ENCODE measurements at regions not wholly inside any gene's neighbourhood (a gene's known extent, or its start where the extent isn't known, plus 50 kb on each side); places are given as distances from the start of the nearest gene placed in this dataset.

DNA sequence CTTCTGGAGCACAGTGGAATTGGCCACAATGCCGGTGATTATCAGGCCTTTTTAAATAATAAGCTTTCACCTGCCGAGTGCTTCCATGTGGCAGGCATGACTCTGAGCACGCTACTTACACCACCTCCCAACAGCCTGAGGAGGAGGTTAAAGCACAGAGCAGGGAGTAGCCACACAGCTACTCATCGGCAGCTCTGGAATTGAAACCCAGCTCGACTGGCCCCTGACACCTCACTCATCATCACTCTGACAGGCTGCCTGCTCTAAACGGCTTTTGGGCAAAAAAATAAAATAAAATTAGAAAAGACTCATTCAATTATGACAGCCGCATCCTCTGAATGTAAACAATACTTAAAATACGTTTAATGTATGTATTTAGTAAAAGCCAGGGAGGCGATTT is 326.4 kb upstream of the NOCT start:
- no peaks in the 10 kb centered on the region for H3K9me3 ChIP-seq (ENCODE audit: control insufficient read depth, low read length)
- no peaks in the 10 kb centered on the region for H3K4me1 ChIP-seq (ENCODE audit: control insufficient read depth, insufficient read depth, low read length)
- intact Hi-C loops (cut with DNase I), result loop anchor here in 3 of 4 donors (5.0 to 10.0 kb wide), 4 partner anchors 176 to 654 kb away; no protein-coding TSS in a partner anchor
- no peak for DNase-seq
- 70% methylated on average over 9 of the region's 9 CpGs for WGBS
- no peak overlapping the region for H3K4me3 ChIP-seq (ENCODE audit: low read length)
- H3K27ac ChIP-seq (ENCODE audit: low read length), result no peak overlapping the region
- H3K27me3 ChIP-seq (ENCODE audit: control insufficient read depth, insufficient read depth), result no peaks in the 10 kb centered on the region
- no peak for ATAC-seq

- no peak overlapping the region for H3K27ac ChIP-seq (ENCODE audit: low read length)
- no peak for DNase-seq
- H3K9me3 ChIP-seq (ENCODE audit: control insufficient read depth, low read length), result no peaks in the 10 kb centered on the region
- no peak overlapping the region for H3K4me3 ChIP-seq (ENCODE audit: low read length)
- WGBS, result 66% methylated on average over 12 of the region's 12 CpGs
- ATAC-seq, result no peak
- no peaks in the 10 kb centered on the region for H3K4me1 ChIP-seq (ENCODE audit: control insufficient read depth, insufficient read depth, low read length)
- intact Hi-C loops (cut with DNase I), result loop anchor here in 3 of 4 donors (5.0 to 10.0 kb wide), 4 partner anchors 176 to 654 kb away; no protein-coding TSS in a partner anchor
- H3K27me3 ChIP-seq (ENCODE audit: control insufficient read depth, insufficient read depth), result no peaks in the 10 kb centered on the region
Observed at GRCh38 chr4:138688408-138689085, 327.0 kb upstream of the NOCT start.

DNA sequence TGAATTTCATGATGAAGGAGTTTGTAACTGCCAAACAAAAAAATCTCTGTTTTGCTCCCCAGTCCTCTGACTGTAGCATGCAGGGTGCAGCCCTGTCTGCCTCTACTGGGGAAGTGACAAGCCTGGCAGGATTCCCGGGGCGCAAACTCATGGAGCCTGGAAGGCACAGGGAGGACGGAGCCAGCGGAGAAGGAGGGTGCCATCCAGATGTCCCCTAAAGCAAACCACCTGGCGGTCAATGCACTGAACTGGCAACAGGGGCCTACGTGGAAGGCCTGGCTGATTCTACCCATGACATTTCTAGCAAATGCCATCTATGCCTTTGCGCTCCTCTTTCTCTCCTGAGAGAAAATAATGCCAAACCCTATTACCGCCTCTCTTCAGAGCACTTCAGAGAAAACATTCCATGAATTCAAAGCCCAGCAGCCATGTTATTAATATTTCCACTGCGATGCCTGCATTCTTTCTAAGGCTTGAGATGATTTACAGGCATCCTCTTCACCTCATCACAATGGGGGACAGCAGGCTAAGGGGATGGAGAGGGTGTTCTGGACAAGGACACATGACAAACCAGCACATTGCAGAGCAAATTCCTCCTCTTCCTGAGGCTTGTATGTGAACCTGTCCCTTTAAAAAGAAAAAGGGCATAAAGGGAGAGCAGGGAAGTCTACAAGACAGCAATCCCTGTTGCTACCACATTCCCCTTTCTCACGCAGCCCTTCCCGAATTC is 329.3 kb upstream of the NOCT start:
- intact Hi-C loops (cut with DNase I), result loop anchor here in 3 of 4 donors (5.0 to 10.0 kb wide), 4 partner anchors 179 to 651 kb away; no protein-coding TSS in a partner anchor
- H3K4me3 ChIP-seq (ENCODE audit: low read length), result no peak overlapping the region
- no peaks in the 10 kb centered on the region for H3K27me3 ChIP-seq (ENCODE audit: control insufficient read depth, insufficient read depth)
- no peaks in the 10 kb centered on the region for H3K4me1 ChIP-seq (ENCODE audit: control insufficient read depth, insufficient read depth, low read length)
- H3K27ac ChIP-seq (ENCODE audit: low read length), result peak overlapping the region; percentile 82
- no peaks in the 10 kb centered on the region for H3K9me3 ChIP-seq (ENCODE audit: control insufficient read depth, low read length)
- DNase-seq (peak; percentile 48 to 84 (median 83)), ATAC-seq (peak; percentile 68 to 75)
- WGBS, result 65% methylated on average over 11 of the region's 11 CpGs

GRCh38 chr4:138685316-138685715 is 330.3 kb upstream of the NOCT start:
- no peaks in the 10 kb centered on the region for H3K9me3 ChIP-seq (ENCODE audit: control insufficient read depth, low read length)
- H3K27ac ChIP-seq (ENCODE audit: low read length), result peak overlapping the region; percentile 61
- DNase-seq, result no peak
- H3K27me3 ChIP-seq (ENCODE audit: control insufficient read depth, insufficient read depth), result no peaks in the 10 kb centered on the region
- WGBS, result 84% methylated on average over 7 of the region's 7 CpGs
- intact Hi-C loops (cut with DNase I), result loop anchor here in 3 of 4 donors (5.0 to 10.0 kb wide), 4 partner anchors 179 to 651 kb away; no protein-coding TSS in a partner anchor
- no peak for ATAC-seq
- H3K4me3 ChIP-seq (ENCODE audit: low read length), result no peak overlapping the region
- H3K4me1 ChIP-seq (ENCODE audit: control insufficient read depth, insufficient read depth, low read length), result no peaks in the 10 kb centered on the region

DNA sequence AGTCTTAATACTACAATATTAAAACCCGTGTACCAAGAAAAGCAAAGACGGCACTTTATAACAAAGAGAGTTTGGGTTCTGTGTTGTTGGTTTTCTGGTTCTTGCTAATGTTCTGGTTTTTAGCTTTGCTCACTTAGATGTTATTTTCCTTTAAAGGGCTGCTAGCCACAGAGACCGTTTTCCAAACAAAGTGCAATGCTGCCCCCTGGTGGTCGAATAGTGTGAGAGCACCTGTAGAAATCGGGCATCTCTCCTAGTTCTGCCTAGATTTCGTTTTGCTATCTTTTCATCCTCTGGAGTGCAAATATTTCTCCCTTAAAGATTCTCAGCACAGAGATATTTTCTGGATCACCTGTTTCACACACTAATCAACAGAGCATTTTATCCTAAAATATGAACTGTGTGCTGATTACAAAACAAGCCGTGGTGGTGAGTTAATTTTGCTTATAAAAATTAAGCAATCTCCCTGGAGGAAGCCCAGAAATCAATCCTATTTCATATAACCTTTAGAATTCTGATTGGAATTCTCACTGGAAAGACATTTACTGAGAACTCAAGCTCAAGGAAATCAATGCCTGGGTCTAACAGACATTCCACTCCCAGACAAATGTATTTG is 334.5 kb upstream of the NOCT start:
- ATAC-seq (peak; percentile 71 to 73), DNase-seq (peak; percentile 76 to 85 (median 81))
- Histone ChIP-seq H3K4me1 (ENCODE audit: control insufficient read depth, insufficient read depth, low read length) (no peaks in the 10 kb centered on the region), H3K27ac (ENCODE audit: low read length) (no peak overlapping the region), H3K4me3 (ENCODE audit: low read length) (no peak overlapping the region), H3K9me3 (ENCODE audit: control insufficient read depth, low read length) (no peaks in the 10 kb centered on the region), H3K27me3 (ENCODE audit: control insufficient read depth, insufficient read depth) (no peaks in the 10 kb centered on the region)
- intact Hi-C loops (cut with DNase I), result loop anchor here (5.0 to 10.0 kb wide), 4 partner anchors 184 to 646 kb away; no protein-coding TSS in a partner anchor
- WGBS, result 9% methylated on average over 7 of the region's 7 CpGs

- Histone ChIP-seq H3K9me3 (ENCODE audit: control insufficient read depth, low read length) (no peaks in the 10 kb centered on the region), H3K27me3 (ENCODE audit: control insufficient read depth, insufficient read depth) (no peaks in the 10 kb centered on the region), H3K4me1 (ENCODE audit: control insufficient read depth, insufficient read depth, low read length) (no peaks in the 10 kb centered on the region), H3K27ac (ENCODE audit: low read length) (no peak overlapping the region), H3K4me3 (ENCODE audit: low read length) (no peak overlapping the region)
- no peak for ATAC-seq
- intact Hi-C loops (cut with DNase I), result loop anchor here (5.0 to 10.0 kb wide), 4 partner anchors 185 to 645 kb away; no protein-coding TSS in a partner anchor
- 98% methylated on average over 3 of the region's 3 CpGs for WGBS
- no peak for DNase-seq
Observed at GRCh38 chr4:138680256-138680655, 335.3 kb upstream of the NOCT start.

DNA sequence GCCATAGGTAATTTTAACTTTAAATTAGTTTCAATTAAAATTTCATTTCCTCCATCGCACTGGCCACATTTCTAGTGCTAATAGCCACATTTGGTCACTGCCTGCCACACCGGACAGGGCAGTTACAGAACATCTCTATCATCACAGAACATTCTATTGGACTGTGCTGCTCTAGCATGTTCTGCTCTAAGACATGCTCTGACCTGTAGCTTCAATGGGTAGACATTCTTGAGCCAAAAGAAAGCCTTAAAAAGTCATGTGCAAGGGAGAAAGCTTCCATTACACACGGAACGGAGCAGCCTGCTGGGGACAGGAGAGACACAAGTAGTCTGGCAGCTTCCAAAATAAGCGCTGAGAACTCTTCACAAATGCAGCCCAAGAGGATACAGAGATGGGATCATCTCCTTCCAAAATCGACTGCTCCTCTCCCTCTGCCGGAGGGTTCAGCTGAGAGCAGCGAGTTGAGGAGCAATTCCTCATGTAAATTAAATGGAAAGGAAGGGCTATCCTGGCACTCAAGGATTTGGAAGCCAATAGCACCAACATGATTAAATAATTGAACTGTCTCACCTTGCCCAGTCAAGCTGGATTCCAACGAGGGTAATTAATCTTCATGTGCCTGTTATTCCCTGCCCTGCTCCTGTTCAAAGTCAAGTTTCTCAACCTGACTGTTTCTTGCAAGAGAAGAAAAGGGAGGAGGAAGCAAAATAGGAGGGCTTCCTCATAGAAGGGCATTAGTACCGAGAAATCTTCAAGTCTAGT is 336.4 kb upstream of the NOCT start:
- H3K27ac ChIP-seq (ENCODE audit: low read length), result no peak overlapping the region
- DNase-seq (no peak), ATAC-seq (no peak)
- WGBS, result 88% methylated on average over 10 of the region's 10 CpGs
- intact Hi-C loops (cut with DNase I), result no loop called here
- no peak overlapping the region for H3K4me3 ChIP-seq (ENCODE audit: low read length)
- no peaks in the 10 kb centered on the region for H3K27me3 ChIP-seq (ENCODE audit: control insufficient read depth, insufficient read depth)
- H3K4me1 ChIP-seq (ENCODE audit: control insufficient read depth, insufficient read depth, low read length), result no peaks in the 10 kb centered on the region
- H3K9me3 ChIP-seq (ENCODE audit: control insufficient read depth, low read length), result no peaks in the 10 kb centered on the region

DNA sequence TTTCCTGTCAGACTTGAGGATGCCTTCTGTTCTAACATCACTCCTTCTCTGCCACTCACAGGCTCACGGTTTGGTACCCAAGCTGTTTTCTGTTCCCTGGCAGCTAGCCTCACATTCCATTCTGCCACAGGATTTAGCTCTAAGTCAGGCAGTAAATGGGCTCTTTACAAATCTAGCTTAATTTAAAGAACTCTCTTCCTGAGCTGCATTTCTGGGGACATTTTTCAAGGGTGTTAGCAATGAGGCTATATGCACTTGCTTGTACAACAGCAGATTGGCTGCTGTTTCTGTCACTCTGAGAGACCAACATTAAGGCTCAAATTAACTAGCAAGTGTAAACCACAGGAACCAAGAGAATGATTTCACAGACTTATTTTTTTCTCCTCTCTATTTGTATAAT is 337.8 kb upstream of the NOCT start:
- no peak for DNase-seq
- WGBS, result 36% methylated on average over 1 of the region's 1 CpG
- intact Hi-C loops (cut with DNase I), result no loop called here
- Histone ChIP-seq H3K4me1 (ENCODE audit: control insufficient read depth, insufficient read depth, low read length) (no peaks in the 10 kb centered on the region), H3K27me3 (ENCODE audit: control insufficient read depth, insufficient read depth) (no peaks in the 10 kb centered on the region), H3K9me3 (ENCODE audit: control insufficient read depth, low read length) (no peaks in the 10 kb centered on the region), H3K4me3 (ENCODE audit: low read length) (no peak overlapping the region), H3K27ac (ENCODE audit: low read length) (no peak overlapping the region)
- ATAC-seq, result no peak

DNA sequence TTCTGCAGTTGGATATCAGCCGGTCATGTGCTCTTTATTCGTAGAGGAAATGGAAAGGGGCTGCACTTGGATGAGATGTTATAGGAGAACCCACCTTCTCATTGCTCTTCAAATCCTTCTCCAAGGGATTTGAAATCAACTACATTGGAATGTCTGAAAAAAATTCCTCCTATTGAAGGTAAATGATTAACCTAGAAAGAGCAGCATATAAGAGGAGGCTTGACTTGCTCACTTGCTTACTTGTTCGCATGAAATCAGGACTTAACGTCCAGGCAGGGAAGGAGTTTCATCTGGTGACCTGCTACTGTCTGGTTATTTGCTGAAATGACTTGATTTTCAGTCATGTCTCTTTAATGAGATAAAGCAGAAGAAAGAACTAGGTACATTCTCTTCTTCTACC is 338.4 kb upstream of the NOCT start:
- no peaks in the 10 kb centered on the region for H3K4me1 ChIP-seq (ENCODE audit: control insufficient read depth, insufficient read depth, low read length)
- H3K27me3 ChIP-seq (ENCODE audit: control insufficient read depth, insufficient read depth), result no peaks in the 10 kb centered on the region
- ATAC-seq, result no peak
- intact Hi-C loops (cut with DNase I), result no loop called here
- no peak for DNase-seq
- H3K27ac ChIP-seq (ENCODE audit: low read length), result no peak overlapping the region
- no peak overlapping the region for H3K4me3 ChIP-seq (ENCODE audit: low read length)
- WGBS, result 89% methylated on average over 4 of the region's 4 CpGs
- no peaks in the 10 kb centered on the region for H3K9me3 ChIP-seq (ENCODE audit: control insufficient read depth, low read length)

GRCh38 chr4:138675685-138676084 is 339.9 kb upstream of the NOCT start:
- DNase-seq, result no peak
- no peak overlapping the region for H3K27ac ChIP-seq (ENCODE audit: low read length)
- H3K9me3 ChIP-seq (ENCODE audit: control insufficient read depth, low read length), result no peaks in the 10 kb centered on the region
- ATAC-seq, result no peak
- 89% methylated on average over 5 of the region's 5 CpGs for WGBS
- H3K4me3 ChIP-seq (ENCODE audit: low read length), result no peak overlapping the region
- intact Hi-C loops (cut with DNase I), result no loop called here
- H3K4me1 ChIP-seq (ENCODE audit: control insufficient read depth, insufficient read depth, low read length), result no peaks in the 10 kb centered on the region
- no peaks in the 10 kb centered on the region for H3K27me3 ChIP-seq (ENCODE audit: control insufficient read depth, insufficient read depth)

Measured in right cardiac atrium (tissue), 5 donors.